Thyroid gland (tissue), 4 donors: ENCODE measurements at regions not wholly inside any gene's neighbourhood (a gene's known extent, or its start where the extent isn't known, plus 50 kb on each side); places are given as distances from the start of the nearest gene placed in this dataset.

Experiments
- DNase-seq, 2 donors: peaks; one replicate each; pipeline ENCODE4 v3.0.0-alpha.2; 2019
- H3K27ac ChIP-seq, 3 donors: fragments of 200-600 bp; sonication (generic); 1 replicate in 2 of 3; 2 replicates in 1 of 3; pipeline ENCODE4 v1.5.1; 2016 to 2019; ENCODE audit warnings: mild to moderate bottlenecking in 1 of 3, moderate library complexity in 1 of 3
- H3K27me3 ChIP-seq: fragments of 200-600 bp; sonication (generic); one replicate; pipeline ENCODE4 v1.5.1; 2019
- H3K36me3 ChIP-seq, 2 donors: fragments of 200-600 bp; sonication (generic); one replicate each; pipeline ENCODE4 v1.5.1; 2016 to 2019
- H3K4me1 ChIP-seq, 2 donors: fragments of 200-600 bp; sonication (generic); one replicate each; pipeline ENCODE4 v1.5.1; 2017 to 2019
- H3K4me3 ChIP-seq, 3 donors: fragments of 200-600 bp; sonication (generic); replicated peaks in 1 of 3; 1 replicate in 2 of 3; 2 replicates in 1 of 3; pipeline ENCODE4 v1.5.1; 2016; ENCODE audit warnings: mild to moderate bottlenecking in 1 of 3
- H3K9me3 ChIP-seq: fragments of 200-600 bp; sonication (generic); one replicate; pipeline ENCODE4 v1.5.1; 2017
- CTCF ChIP-seq, 6 experiments: fragments of 200-600 bp in 3 of 6; fragments of 450-650 bp in 3 of 6; sonication (generic) in 3 of 6; IDR thresholded peaks; one replicate each; pipeline ENCODE4 v1.5.1; 2016 to 2019; ENCODE audit warnings: antibody characterized with exemption in 6 of 6, mild to moderate bottlenecking in 2 of 6, inconsistent platforms in 1 of 6, moderate library complexity in 1 of 6
- POLR2A ChIP-seq, 2 donors: fragments of 450-650 bp; IDR thresholded peaks; one replicate each; pipeline ENCODE4 v1.6.1; 2017; ENCODE audit warnings: antibody characterized with exemption in 2 of 2, mild to moderate bottlenecking in 2 of 2, moderate library complexity in 1 of 2
- WGBS, 2 donors: methylation state at CpG; one replicate each; pipeline ENCODE4 v1.1.5; 2017; 5-methylcytosine and 5-hydroxymethylcytosine counted together
- intact Hi-C: fragments of 100-400 bp; cut with DNase I; formaldehyde crosslinking; loops from one replicate; pipeline ENCODE4 v1.15.1; 2023

DNA sequence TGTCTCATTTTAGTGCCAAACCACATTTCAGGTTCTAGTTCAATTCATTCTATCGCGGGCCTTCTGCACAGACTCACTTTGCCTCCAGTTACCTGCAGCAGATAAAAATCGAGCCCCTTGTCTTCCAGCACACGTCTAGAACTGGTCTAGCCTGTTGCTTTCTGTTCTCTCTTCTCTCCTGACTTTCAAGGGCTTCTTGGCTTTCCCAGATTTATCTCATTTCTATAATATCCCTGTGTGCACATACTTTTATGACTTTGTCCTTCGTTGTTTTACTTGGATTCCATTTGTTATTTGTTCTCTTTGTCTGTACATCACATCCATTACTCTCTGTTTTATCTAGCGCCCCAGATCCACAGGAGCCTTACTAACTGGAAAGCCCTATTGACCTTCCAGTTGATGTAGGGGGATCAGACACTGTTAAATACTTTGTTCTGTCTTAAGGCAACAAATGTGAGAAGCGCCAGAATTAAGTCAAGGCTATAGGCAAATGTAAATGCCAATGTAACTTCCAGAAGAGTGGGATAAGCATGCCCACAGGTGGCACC lies 284.5 kb upstream of the ADGRL4 start:
- WGBS, 2 donors: 91 to 92% methylated on average over 7 of the region's 7 CpGs
- no peaks in the 10 kb centered on the region for H3K9me3 ChIP-seq
- H3K4me1 ChIP-seq: no peaks in the 10 kb centered on the region
- H3K27me3 ChIP-seq: no peaks in the 10 kb centered on the region
- no peak overlapping the region for H3K4me3 ChIP-seq
- no peaks in the 10 kb centered on the region for H3K36me3 ChIP-seq
- intact Hi-C loops: no loop called here
- no peak overlapping the region for H3K27ac ChIP-seq
- DNase-seq: no peak
- TF ChIP-seq CTCF (IDR thresholded peaks at IDR 0.05) (no peak), POLR2A (IDR thresholded peaks at IDR 0.05) (no peak)

GRCh38 chr1:79287982-79288381 lies 281.5 kb upstream of the ADGRL4 start:
- no peak for TF ChIP-seq CTCF (IDR thresholded peaks at IDR 0.05)
- no peak for TF ChIP-seq POLR2A (IDR thresholded peaks at IDR 0.05)
- no peaks in the 10 kb centered on the region for H3K9me3 ChIP-seq
- intact Hi-C loops: no loop called here
- no peak overlapping the region for H3K4me3 ChIP-seq
- H3K27me3 ChIP-seq: no peaks in the 10 kb centered on the region
- H3K36me3 ChIP-seq: no peaks in the 10 kb centered on the region
- WGBS, 2 donors: 81 to 84% methylated on average over 2 of the region's 2 CpGs
- H3K4me1 ChIP-seq: no peaks in the 10 kb centered on the region
- no peak for DNase-seq
- no peak overlapping the region for H3K27ac ChIP-seq

DNA sequence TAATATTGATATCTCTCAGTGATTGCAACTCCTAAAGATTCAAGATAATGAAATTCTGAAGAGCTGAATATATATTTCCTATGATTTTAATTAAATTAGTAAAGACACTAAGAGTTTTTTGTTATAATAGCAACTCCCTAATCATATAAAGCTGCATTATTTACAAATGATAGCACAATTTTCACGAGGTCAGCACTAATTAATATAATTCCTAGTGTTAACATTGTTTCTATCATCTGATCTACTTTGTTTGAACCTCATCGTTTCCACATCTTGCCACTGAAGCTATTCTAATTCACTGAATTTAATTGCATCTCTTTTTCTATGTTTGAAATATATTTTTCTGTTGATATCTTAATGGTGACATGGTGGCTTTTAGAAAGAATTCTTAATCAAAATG lies 279.1 kb upstream of the ADGRL4 start:
- Histone ChIP-seq H3K9me3 (no peaks in the 10 kb centered on the region), H3K36me3 (no peaks in the 10 kb centered on the region), H3K27me3 (no peaks in the 10 kb centered on the region), H3K4me1 (no peaks in the 10 kb centered on the region), H3K27ac (no peak overlapping the region), H3K4me3 (no peak overlapping the region)
- no peak for DNase-seq
- TF ChIP-seq POLR2A (IDR thresholded peaks at IDR 0.05): no peak
- TF ChIP-seq CTCF (IDR thresholded peaks at IDR 0.05): no peak
- 84 to 89% methylated on average over 2 of the region's 2 CpGs for WGBS, 2 donors
- intact Hi-C loops: no loop called here

DNA sequence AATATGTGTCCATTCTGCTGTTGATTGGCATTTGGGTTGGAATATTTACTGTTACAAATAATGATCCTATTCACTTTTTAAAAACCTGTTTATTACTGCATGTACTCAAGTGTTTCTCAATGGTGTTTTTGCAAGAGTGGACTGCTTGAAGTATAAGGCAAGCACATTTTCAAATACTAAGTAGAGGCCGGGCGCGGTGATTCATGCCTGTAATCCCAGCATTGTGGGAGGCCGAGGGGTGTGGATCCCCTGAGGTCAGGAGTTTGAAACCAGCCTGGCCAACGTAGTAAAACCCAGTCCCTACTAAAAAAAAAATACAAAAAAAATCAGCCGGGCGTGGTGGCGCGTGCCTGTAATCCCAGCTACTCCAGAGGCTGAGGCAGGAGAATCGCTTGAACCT lies 276.9 kb upstream of the ADGRL4 start:
- Histone ChIP-seq H3K27me3 (no peaks in the 10 kb centered on the region), H3K9me3 (no peaks in the 10 kb centered on the region), H3K27ac (no peak overlapping the region), H3K4me1 (no peaks in the 10 kb centered on the region), H3K36me3 (no peaks in the 10 kb centered on the region), H3K4me3 (no peak overlapping the region)
- no peak for DNase-seq
- no peak for TF ChIP-seq POLR2A (IDR thresholded peaks at IDR 0.05)
- no peak for TF ChIP-seq CTCF (IDR thresholded peaks at IDR 0.05)
- WGBS, 2 donors: 93 to 96% methylated on average over 10 of the region's 10 CpGs
- intact Hi-C loops: no loop called here

DNA sequence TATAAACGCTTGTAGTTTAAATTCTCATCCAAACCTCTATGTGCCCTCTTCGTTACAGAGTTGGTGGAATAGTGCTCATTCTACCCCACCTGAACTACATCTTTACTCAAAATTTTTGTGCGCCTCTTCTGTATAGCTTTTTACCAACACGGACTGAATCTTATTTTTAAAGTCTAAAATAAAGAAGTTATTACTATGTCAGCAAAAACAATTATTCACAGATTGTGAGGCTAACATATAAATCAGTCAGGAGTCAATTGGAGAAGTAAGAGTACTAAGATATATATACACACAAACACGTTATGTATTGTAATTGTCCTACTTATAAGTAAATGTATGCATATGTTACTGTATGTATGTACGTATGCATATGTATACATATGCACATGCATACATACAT lies 274.9 kb upstream of the ADGRL4 start:
- WGBS, 2 donors: 79 to 94% methylated on average over 6 of the region's 6 CpGs
- no peaks in the 10 kb centered on the region for H3K36me3 ChIP-seq
- no peak overlapping the region for H3K4me3 ChIP-seq
- DNase-seq: no peak
- intact Hi-C loops: no loop called here
- no peaks in the 10 kb centered on the region for H3K27me3 ChIP-seq
- H3K9me3 ChIP-seq: no peaks in the 10 kb centered on the region
- H3K27ac ChIP-seq: no peak overlapping the region
- no peaks in the 10 kb centered on the region for H3K4me1 ChIP-seq
- TF ChIP-seq POLR2A (IDR thresholded peaks at IDR 0.05) (no peak), CTCF (IDR thresholded peaks at IDR 0.05) (no peak)
